Activated naive CD8-positive, alpha-beta T cell treated with anti-CD3 and anti-CD28 coated beads, Interleukin-2, amount 50 U/mL, for 16 hours (primary cell): ENCODE measurements at regions not wholly inside any gene's neighbourhood (a gene's known extent, or its start where the extent isn't known, plus 50 kb on each side); places are given as distances from the start of the nearest gene placed in this dataset.
A peak's percentile ranks its signal among the peaks of the same experiment; 100 is the strongest.
"Not testable (repeated sequence)": the region's sequence is repeated elsewhere in the genome, so short reads cannot be mapped to it uniquely, and the experiment has no call there.

Experiments used
- DNase-seq: peaks from one replicate; pipeline ENCODE4 v3.0.0-alpha.2; 2020; ENCODE audit warnings: low read depth, low spot score

- peak; percentile 42 for DNase-seq
Measured at GRCh38 chr18:57881818-57882413, 78.8 kb upstream of the ATP8B1 start.

- not testable (repeated sequence) for DNase-seq
Measured at GRCh38 chr18:57879924-57880323, 76.8 kb upstream of the ATP8B1 start.

- DNase-seq = no peak
Measured at GRCh38 chr18:57869221-57869620, 66.1 kb upstream of the ATP8B1 start.

GRCh38 chr18:57866355-57866754 is 63.2 kb upstream of the ATP8B1 start:
- no peak for DNase-seq

GRCh38 chr18:57864615-57865121 is 61.6 kb upstream of the ATP8B1 start:
- DNase-seq = no peak

GRCh38 chr18:57863706-57864105 is 60.6 kb upstream of the ATP8B1 start:
- DNase-seq = no peak

GRCh38 chr18:57859314-57859713 is 56.2 kb upstream of the ATP8B1 start:
- DNase-seq = no peak

GRCh38 chr18:57856557-57857280 is 53.6 kb upstream of the ATP8B1 start:
- DNase-seq = no peak

GRCh38 chr18:57856128-57856527 is 53.0 kb upstream of the ATP8B1 start:
- DNase-seq = no peak

GRCh38 chr18:57855551-57855950 is 52.4 kb upstream of the ATP8B1 start:
- no peak for DNase-seq

- DNase-seq = no peak
Measured at GRCh38 chr18:57854726-57855125, 51.6 kb upstream of the ATP8B1 start.

- DNase-seq = no peak
Measured at GRCh38 chr18:57853864-57854263, 50.7 kb upstream of the ATP8B1 start.

- DNase-seq = no peak
Measured at GRCh38 chr18:57853133-57853532, 50.0 kb upstream of the ATP8B1 start.
